SW 1271 (cell line): ENCODE measurements at regions not wholly inside any gene's neighbourhood (a gene's known extent, or its start where the extent isn't known, plus 50 kb on each side); places are given as distances from the start of the nearest gene placed in this dataset.
A peak's percentile ranks its signal among the peaks of the same experiment; 100 is the strongest.

ENCODE experiments used
- DNase-seq, 2 experiments: peaks; one replicate each; lab custom pipeline; 2025; lab: John Stamatoyannopoulos, UW

DNA sequence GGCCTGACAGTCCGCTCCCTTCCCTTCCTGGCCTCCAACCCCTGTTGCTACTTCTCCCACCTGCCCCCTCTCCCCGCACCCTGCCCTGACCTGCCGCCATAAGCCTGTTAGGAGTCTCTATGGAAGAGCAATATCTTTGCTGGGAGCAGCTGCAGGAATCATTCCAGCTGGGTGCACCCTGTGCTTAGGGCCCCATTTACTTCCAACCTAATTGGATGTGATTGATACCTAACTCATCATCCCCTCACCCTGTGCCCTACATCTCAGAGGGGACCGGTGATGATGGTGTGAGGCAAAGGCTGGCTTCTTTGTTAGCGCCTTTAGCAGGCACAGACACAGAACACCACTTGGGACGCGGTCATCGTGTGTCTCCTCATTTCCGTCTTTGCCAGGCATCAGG, 80.0 kb upstream of the FAM180A start:
- DNase-seq, result no peak

GRCh38 chr7:135827391-135827790, 78.8 kb upstream of the FAM180A start:
- DNase-seq, result no peak

DNA sequence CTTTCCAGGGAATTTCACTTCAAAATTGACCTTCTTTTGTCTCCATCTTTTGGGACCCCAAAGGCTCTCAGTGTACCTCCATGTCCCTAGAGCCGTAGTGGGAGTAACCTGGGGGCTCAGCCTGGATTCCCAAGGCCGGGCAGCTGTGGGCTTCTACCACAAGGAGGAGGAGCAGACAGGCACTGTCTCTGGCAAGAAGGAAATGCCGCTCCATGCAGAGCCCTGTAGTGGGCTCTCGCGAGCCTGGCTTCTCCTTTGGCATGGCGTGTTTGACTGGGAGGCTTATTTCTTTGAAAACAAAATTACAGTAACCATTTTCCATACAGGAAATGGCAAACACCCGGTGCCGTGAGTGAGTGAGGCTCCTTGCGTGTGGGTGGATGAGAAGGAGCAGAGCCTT, 76.8 kb upstream of the FAM180A start:
- DNase-seq, result no peak

GRCh38 chr7:135822376-135822775, 73.8 kb upstream of the FAM180A start:
- DNase-seq, result no peak

DNA sequence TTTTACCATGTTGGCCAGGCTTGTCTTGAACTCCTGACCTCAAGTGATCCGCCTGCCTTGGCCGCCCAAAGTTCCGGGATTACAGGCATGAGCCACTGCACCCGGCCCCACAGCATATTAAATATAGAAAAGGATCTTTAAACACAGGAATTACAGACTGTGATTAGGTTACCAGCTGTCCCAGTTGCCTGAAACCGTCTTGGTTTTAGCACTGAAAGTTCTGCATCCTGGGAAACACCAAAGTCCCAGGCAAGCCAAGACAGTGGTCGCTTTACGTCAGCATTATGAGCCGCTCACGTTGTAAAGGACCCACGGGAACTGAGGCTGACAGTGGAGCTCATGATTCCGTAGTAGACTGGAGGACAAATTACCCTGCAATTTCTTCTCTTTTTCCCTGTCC, 69.0 kb upstream of the FAM180A start:
- no peak for DNase-seq

DNA sequence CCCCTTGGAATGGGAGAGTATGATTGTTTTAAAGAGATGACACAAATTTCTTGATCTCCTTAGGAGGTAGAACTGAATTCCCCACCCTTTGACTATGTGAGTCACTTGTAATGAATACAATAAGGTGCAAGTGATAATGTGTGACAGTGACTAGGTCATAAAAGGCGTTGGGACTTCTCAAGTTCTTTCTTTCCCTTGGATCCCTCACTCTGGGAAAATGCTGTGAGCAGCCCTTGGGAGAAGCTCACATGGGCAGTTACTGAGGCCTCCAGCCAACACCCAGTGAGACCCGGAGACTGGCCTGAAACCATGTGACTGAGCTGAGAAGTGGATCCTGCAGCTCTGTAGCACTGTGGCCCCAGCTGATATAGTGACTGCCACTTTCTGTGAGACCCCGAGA, 66.4 kb upstream of the FAM180A start:
- no peak for DNase-seq

DNA sequence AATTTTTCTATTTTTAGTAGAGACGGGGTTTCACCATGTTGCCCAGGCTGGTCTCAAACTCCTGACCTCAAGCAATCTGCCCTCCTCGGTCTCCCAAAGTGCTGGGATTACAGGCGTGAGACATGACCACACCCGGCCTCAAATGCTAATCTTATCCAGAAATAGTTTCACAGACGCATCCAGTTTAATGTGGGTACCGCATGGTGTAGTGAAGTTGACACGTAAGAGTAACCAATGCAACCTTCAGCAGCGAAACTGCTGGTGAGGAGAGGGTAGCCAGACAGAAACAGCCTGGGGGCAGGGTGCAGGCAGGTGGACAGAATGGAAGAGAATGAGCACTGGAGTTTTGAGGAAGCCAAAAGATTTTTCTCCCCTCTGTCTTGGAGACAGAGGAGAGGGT, 63.5 kb upstream of the FAM180A start:
- no peak for DNase-seq

DNA sequence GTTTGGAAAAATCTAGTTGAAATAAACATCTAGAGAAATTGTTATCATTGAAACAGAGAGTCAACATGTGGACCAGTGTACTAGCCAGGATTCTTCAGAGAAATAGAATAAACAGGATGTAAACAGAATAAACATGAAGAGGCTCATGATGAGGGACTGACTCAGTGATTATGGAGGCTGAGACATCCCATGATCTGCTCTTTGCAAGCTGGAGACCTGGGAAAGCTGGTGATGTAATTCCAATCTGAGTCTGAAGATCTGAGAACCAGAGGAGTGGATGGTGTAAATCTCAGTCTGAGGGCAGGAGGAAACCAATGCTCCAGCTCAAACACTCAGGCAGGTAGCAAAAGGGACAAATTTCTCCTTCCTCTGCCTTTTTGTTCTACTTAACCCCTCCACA, 62.9 kb upstream of the FAM180A start:
- DNase-seq, result no peak

DNA sequence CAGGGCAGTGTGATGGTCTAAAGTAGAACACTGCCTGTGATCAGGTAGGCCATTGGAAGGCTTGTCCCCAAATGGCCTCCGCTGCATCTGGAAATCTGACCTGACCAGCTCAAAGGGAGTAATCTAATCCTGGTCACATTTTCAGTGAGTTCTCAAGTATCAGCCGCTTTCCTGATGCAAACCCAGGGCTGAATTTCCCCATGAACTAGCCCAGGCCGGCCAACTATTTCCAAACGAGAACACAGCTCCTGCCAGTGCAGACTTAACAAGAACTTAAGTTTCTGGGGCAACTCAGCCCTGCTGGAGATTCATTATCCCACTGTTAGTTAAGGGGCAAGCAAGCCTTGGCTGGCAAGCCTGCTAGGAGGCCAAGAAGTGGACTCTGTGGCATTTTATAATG, 59.6 kb upstream of the FAM180A start:
- no peak for DNase-seq

DNA sequence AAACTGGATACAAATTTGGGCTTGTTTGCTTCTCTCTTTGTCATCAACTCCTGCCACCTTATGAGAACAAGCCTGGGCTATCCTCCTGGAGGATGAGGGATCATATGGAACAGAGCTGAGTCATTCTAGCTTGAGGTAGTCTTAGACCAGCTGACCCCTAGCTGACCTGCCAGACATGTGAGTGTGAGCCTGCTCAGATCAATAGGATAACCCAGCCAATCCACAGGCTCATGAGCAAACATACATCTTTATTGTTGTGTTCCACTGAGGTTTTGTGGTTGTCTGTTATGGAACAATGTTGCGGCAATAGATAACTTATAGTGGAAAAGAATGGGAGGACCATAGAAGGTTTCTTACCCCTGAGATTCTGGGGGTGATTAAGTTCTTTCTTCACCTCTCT, 54.5 kb upstream of the FAM180A start:
- DNase-seq, result no peak

DNA sequence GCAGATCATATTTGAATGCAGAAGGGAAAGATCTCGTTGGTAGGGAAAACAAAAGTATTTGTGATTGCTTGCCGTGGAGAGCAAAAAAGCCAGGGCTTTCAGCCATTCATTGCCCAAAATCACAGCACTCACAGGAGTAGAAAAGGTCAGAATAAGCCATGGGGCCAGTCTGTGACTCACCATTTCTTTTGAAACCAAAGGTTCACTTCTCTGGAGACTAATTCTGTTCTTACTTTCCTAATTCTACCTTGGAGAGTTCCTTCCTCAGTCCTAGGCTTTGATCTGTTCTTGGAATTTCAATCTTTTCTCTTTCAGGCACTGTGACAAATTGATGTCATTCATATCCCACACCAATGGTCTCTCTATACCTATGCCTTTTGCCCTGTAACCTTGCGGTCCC, 54.1 kb upstream of the FAM180A start:
- no peak for DNase-seq

DNA sequence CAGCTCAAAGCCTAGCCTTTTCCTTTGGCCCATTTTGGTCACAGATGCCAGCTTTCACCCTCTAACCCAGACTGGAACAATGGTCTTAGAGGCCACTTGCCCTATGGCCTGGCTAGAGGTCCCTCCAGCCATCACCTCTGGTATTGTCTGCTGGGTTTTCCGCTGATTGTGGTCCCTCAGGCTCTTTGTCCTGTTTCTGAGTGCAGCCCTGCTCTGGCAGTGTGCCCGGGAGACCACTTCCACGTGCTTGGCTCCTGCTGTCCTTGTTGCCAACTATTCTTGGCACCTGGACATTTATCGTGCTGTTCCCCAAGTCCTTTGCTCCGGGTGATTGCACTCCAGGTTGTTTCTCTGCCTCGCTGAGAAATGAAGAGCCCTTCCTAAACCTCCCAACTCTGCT, 53.3 kb upstream of the FAM180A start:
- no peak for DNase-seq

DNA sequence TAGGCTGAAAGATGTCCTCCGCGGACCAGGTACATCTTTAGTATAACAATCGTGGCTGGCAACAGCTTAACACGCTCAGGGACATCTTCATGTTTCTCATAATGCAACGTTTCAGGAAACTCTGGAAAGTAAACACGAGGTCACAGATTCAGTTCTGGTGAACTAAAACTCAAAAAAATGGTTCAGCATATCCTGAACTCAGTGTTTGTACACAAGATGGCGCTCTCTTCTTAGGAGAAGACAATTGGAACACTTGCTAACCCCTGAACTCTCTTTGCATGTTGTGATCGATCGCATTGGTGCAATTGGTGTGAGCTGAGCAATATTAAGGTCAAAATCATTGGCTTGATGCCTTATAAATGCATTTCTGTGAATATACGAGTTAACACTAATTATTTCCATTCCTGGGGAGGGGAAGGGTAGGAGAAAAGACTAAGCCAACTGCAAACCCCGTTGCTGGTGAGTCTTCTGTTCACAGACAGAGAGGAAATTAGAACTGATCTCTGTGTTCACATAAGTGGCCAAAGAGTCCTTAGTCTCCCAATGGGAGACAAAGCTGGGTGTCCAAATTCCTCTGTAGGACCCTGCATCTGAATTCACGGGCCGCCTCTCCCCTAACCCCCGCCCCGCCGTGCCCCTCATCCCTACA, 52.6 kb upstream of the FAM180A start:
- DNase-seq, result peak; percentile 19 to 54

- no peak for DNase-seq
Measured at GRCh38 chr7:135800560-135800959, 51.9 kb upstream of the FAM180A start.

- no peak for DNase-seq
Measured at GRCh38 chr7:135799881-135800280, 51.3 kb upstream of the FAM180A start.
